Ovary (tissue), 3 donors: ENCODE measurements at regions not wholly inside any gene's neighbourhood (a gene's known extent, or its start where the extent isn't known, plus 50 kb on each side); places are given as distances from the start of the nearest gene placed in this dataset.

Source experiments
- POLR2A ChIP-seq: fragments of 450-650 bp; IDR thresholded peaks from one replicate; pipeline ENCODE4 v1.6.1; 2017; ENCODE audit warnings: antibody characterized with exemption, mild to moderate bottlenecking, moderate library complexity
- TF ChIP-seq, protein P1 (sequence below), 3 donors: fragments of 450-650 bp in 2 of 3; fragments of 200-600 bp in 1 of 3; IDR thresholded peaks; one replicate each; pipeline versions ENCODE4 v1.5.1 to v1.8.0; 2016 to 2022; ENCODE audit warnings: antibody characterized with exemption in 3 of 3, mild to moderate bottlenecking in 1 of 3
- donor health status: DM: no; HTN: no; CAD: no.

DNA sequence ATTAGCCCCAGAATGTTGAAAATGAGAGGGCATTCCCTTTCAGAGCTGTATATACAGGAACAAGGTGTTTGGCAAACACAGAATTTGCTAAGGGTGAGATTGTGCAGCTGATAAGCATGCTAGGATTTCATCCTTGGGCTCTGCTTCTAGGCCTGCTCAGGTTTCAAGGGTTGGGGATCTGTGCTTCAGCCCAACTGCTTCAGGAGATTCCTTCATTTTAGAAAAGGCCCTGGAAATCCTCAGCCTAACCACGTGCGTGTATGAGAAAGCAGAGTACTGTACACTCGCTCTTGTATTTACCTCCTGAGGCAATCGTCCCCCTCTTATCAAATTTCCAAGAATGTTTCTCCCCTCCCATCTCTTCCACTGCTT lies 291.6 kb upstream of the ARGLU1 start:
- TF ChIP-seq, protein P1, sequence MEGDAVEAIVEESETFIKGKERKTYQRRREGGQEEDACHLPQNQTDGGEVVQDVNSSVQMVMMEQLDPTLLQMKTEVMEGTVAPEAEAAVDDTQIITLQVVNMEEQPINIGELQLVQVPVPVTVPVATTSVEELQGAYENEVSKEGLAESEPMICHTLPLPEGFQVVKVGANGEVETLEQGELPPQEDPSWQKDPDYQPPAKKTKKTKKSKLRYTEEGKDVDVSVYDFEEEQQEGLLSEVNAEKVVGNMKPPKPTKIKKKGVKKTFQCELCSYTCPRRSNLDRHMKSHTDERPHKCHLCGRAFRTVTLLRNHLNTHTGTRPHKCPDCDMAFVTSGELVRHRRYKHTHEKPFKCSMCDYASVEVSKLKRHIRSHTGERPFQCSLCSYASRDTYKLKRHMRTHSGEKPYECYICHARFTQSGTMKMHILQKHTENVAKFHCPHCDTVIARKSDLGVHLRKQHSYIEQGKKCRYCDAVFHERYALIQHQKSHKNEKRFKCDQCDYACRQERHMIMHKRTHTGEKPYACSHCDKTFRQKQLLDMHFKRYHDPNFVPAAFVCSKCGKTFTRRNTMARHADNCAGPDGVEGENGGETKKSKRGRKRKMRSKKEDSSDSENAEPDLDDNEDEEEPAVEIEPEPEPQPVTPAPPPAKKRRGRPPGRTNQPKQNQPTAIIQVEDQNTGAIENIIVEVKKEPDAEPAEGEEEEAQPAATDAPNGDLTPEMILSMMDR (IDR thresholded peaks at IDR 0.05), result no peak
- TF ChIP-seq POLR2A, result no peak
